Amniotic stem cell (primary cell): ENCODE measurements at regions not wholly inside any gene's neighbourhood (a gene's known extent, or its start where the extent isn't known, plus 50 kb on each side); places are given as distances from the start of the nearest gene placed in this dataset.
"Not testable (repeated sequence)": the region's sequence is repeated elsewhere in the genome, so short reads cannot be mapped to it uniquely, and the experiment has no call there.

Experiments used
- DNase-seq: peaks from one replicate; lab custom pipeline; 2025; lab: John Stamatoyannopoulos, UW

- DNase-seq: no peak
Observed at GRCh38 chr6:132045877-132046276, 94.7 kb upstream of the CCN2 start.

GRCh38 chr6:132043148-132043547, 92.0 kb upstream of the CCN2 start:
- DNase-seq: no peak

DNA sequence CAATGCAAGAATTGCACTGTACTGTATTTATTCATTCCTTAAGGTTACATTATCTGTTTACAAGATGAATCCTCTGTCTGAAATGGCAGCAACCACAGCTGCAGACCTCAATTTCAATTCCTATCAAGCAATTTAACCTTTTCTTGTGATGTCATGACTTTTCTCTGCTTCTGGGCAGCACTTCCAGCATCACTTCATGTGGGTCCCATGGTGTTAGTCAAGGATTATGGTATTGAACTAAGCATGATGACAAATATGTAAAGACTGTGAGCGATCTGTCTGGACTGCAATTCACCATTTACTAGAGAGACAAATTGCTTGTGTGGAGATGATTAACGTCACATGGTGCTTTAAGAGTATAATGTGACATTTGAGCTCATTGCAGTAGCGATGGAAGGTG, 90.5 kb upstream of the CCN2 start:
- no peak for DNase-seq

GRCh38 chr6:132028029-132028428, 76.9 kb upstream of the CCN2 start:
- no peak for DNase-seq

- no peak for DNase-seq
Observed at GRCh38 chr6:132025468-132025867, 74.3 kb upstream of the CCN2 start.

DNA sequence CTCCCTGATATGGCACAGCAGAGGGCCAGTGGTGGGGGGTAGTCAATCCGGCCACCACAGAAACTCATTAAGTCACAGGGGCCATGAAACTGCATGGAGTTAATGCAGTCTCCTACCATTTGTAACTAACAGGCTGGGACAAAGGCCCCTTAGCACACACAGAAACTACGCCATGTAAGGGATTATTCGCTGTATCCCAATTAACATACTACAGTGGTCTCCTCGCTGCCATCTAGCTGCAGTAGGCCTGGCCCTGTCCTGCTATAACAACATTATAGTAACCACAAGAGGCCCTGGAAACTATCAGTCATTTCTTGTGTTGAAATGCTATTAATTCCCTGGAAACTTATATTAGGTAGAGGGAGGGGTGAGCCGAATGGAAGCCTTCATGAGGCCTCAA, 72.3 kb upstream of the CCN2 start:
- no peak for DNase-seq

DNA sequence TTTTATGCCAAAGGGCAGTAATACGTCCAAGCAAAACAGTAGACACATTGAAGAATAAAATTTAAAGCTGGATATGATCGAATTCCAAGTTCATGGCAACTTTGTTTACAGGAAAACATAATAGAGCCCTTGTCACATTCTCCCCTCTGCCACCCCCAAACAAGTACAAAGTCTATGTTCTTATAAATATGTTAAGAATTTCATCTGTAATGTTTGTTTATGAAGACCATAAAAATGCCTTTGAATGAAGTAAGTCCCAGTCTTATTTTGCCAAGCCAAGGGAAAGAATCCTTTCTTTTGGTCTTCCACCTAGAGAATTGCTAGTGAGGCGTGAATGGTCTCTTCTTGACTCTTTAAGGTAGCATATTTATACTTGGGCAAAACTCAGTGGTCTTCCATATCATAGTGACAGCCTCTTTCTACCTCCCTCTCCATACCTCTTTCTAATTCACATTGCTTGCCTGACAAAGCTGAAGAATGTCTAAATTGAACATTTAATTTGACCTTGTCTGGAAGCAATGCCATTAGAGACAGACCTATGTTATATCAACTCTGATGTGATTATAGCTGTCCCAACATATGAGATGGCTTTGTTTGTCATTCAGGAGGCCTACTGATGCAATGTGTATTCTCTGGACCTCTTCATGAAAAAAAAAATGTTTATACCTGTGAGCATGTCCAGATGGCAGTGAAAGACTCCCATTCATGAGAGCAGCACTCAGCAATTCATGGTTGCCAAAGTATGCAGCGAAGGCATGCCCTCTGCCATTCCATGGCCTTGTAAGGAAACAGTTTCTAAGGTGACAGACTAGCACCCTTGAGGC, 70.6 kb upstream of the CCN2 start:
- no peak for DNase-seq

DNA sequence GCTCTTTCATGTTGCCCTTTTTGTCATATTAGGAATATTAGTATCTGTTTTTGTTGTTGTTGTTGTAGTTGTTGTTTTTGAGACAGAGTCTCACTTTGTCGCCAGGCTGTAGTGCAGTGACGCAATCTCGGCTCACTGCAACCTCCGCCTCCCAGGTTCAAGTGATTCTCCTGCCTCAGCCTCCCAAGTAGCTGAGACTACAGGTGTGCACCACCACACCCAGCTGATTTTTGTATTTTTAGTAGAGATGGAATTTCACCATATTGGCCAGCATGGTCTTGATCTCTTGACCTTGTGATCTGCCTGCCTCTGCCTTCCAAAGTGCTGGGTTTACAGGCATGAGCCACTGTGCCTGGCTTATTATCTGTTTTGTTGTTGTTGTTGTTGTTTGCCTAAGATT, 69.7 kb upstream of the CCN2 start:
- not testable (repeated sequence) for DNase-seq

- no peak for DNase-seq
Observed at GRCh38 chr6:132020138-132020581, 69.0 kb upstream of the CCN2 start.

GRCh38 chr6:132019586-132019985, 68.4 kb upstream of the CCN2 start:
- no peak for DNase-seq

- no peak for DNase-seq
Observed at GRCh38 chr6:132017942-132018341, 66.8 kb upstream of the CCN2 start.

DNA sequence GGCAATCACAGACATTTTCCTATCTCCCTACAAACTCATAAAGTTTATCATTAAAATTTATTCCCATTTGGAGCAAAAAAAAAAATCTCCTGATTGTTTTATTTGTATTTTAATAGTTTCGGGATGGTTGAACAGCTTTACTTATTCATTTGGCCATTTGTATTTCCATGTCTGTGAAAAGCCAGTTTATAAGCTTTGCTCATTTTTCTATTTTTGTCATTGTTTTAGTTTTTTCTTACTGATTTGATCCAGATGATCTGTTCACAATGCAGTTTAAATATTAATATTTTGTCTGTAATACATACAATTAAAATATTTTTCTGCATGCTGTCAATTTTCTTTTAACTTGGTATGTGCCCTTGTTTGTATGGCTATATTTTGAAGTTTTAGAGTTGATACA, 65.2 kb upstream of the CCN2 start:
- no peak for DNase-seq

DNA sequence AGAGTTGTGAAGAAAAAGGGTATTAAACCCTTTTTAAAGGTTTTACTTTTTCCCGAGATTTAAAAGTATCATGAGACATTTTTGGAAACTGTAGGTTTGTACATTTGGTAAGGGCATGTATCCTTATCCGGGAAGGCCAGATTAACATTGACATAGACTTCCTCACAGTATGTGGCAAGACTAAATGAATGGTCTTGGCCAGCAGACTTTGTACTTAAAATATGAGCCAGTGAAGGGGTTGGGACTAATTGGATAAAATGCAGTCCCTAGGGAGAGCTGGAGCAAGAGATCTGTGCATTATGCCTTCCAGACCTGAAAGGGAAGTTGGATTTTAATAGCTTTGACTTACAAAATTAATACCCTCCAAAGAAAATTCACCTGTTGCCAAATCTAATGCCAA, 60.4 kb upstream of the CCN2 start:
- no peak for DNase-seq

GRCh38 chr6:132009175-132009574, 58.0 kb upstream of the CCN2 start:
- no peak for DNase-seq

DNA sequence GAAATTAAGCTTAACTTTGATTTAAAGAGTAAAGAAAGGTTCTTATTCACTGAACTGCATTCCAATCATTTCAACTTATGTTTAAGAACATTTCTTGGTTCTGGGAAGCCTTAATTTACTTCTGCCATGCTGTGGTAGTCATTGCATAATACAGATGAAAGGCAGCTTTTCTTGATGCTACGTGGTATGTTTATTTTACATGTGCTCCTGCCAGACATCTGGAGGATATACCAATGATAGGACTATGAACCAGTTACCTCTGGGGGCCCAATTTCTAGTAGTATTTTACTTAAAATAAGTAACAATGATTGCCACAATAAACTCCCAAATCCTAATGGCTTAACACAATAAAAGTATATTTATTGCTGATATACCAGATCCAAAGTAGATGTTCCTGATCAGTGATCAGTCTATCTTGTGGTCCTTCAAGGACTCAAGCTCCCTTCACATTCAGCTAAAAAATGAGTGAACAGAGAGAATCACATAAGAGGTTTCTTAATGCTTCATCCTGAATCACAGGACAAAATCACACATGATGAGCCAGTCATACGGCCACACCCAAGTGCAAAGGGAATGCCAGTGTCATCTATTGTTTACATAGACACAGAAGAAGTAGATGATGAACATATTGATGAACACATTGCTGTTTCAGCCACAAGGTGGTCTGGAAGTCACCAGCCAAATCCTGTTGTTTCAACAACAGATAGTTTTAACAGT, 56.5 kb upstream of the CCN2 start:
- no peak for DNase-seq

DNA sequence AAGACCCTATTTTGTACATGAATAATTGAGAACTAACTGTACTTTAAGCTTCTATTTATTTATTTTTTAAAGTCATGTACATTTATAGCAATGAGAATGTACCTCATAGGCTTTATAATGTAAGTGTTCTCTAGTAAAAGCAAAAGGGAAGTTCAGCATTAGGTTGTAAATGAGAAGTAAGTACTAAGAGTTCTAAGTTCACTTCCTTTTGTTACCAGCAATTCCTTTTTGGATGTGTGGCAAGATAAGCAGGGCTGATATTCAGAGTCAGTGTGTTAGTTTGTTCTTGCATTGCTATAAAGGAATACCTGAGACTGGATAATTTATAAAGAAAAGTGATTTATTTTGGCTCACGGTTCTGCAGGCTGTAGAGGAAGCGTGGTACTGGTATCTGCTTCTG, 54.0 kb upstream of the CCN2 start:
- DNase-seq: no peak

DNA sequence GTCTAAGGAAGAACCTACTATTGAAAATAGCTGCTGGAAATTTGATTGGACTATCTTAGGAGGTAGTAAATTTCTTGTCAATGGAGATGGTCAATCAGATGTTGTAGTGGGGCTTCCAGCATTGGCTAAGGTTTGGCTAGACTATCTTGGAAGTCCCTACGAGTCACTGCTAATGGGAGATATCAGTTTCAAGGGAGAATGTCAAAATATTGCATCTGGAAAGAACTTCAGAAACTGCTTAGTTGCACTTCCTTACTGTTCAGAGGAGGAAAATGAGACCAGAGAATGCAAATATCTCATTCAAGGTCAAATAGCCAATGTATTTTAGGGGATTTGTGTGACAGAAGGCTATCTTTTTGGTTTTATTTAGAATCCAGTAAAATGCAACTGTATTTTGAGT, 53.5 kb upstream of the CCN2 start:
- no peak for DNase-seq

- DNase-seq: no peak
Observed at GRCh38 chr6:132003516-132004178, 52.5 kb upstream of the CCN2 start.
